ENCODE measurements at regions not wholly inside any gene's neighbourhood (a gene's known extent, or its start where the extent isn't known, plus 50 kb on each side); places are given as distances from the start of the nearest gene placed in this dataset.
"Not testable (repeated sequence)": the region's sequence is repeated elsewhere in the genome, so short reads cannot be mapped to it uniquely, and the experiment has no call there.

- no peak for DNase-seq (ENCODE audit: low spot score)
These were observed 57.6 kb upstream of the FAM171A1 start for GRCh38 chr10:15428681-15429080.

GRCh38 chr10:15427843-15428414 is 56.8 kb upstream of the FAM171A1 start:
- DNase-seq (ENCODE audit: low spot score): peak; percentile 36

- DNase-seq (ENCODE audit: low spot score): no peak
These were observed 55.5 kb upstream of the FAM171A1 start for GRCh38 chr10:15426558-15426957.

- no peak for DNase-seq (ENCODE audit: low spot score)
These were observed 55.0 kb upstream of the FAM171A1 start for GRCh38 chr10:15426115-15426514.

GRCh38 chr10:15421875-15422274 is 50.8 kb upstream of the FAM171A1 start:
- DNase-seq (ENCODE audit: low spot score): not testable (repeated sequence)
